HepG2 (cell line): ENCODE measurements at regions not wholly inside any gene's neighbourhood (a gene's known extent, or its start where the extent isn't known, plus 50 kb on each side); places are given as distances from the start of the nearest gene placed in this dataset.

Experiments used
- ATAC-seq: fragments of 200-7000 bp; cut with Tn5 transposase; 3 replicates; pipeline ENCODE4 v1.9.1; 2020; ENCODE audit warnings: mild to moderate bottlenecking, moderate library complexity
- BruUV-seq: library from RNA; stranded (reverse); fragments of 400-500 nt; replicated peaks from 2 replicates; lab custom pipeline; 2021; lab: Mats Ljungman, UMichigan
- CTCF ChIA-PET: fragments of 300-600 bp; formaldehyde crosslinking; extraction: SDS; loops from one replicate; lab custom pipeline; 2021; ENCODE audit warnings: low total read pairs, inconsistent platforms, low intra/inter-chr PET ratio; lab: Yijun Ruan, JAX
- POLR2A ChIA-PET: fragments of 350-600 bp; sonication (Branson Sonifier 250); formaldehyde crosslinking; loops from one replicate; lab custom pipeline; 2020; ENCODE audit warnings: antibody characterized with exemption, inconsistent platforms; lab: Yijun Ruan, JAX
- DNase-seq: peaks from one replicate; pipeline ENCODE4 v3.0.0-alpha.2; 2015; ENCODE audit warnings: low spot score
- FAIRE-seq: peaks from 3 replicates; lab custom pipeline; 2011; peaks lifted over from hg19 to GRCh38; lab: Jason Lieb, UNC
- H2AFZ ChIP-seq: one replicate; pipeline ENCODE4 v1.6.1; 2011; ENCODE audit warnings: low read length, inconsistent platforms
- H3K27ac ChIP-seq: fragments of 300-600 bp; 3 replicates; pipeline ENCODE4 v1.8.0; 2011; ENCODE audit warnings: mixed run types, mild to moderate bottlenecking, mixed read lengths, low read length, inconsistent platforms; ENCODE audit not compliant: insufficient read depth; ENCODE audit errors: extremely low read length
- H3K27me3 ChIP-seq, 2 experiments: fragments of 200-600 bp in 1 of 2; 2 replicates in 1 of 2; 3 replicates in 1 of 2; pipeline versions ENCODE4 v1.6.0 to v1.8.0; 2011; ENCODE audit warnings: low read length in 2 of 2, mild to moderate bottlenecking in 2 of 2, moderate library complexity in 2 of 2, inconsistent platforms in 1 of 2; ENCODE audit not compliant: insufficient read depth in 2 of 2, control insufficient read depth in 1 of 2
- H3K36me3 ChIP-seq, 2 experiments: fragments of 200-600 bp in 1 of 2; replicated peaks in 1 of 2; 2 replicates in 1 of 2; 3 replicates in 1 of 2; pipeline versions ENCODE4 v1.5.1 to v1.8.0; 2011; ENCODE audit warnings: low read length in 2 of 2, inconsistent platforms in 1 of 2; ENCODE audit not compliant: insufficient read depth in 2 of 2, control insufficient read depth in 1 of 2
- H3K4me1 ChIP-seq: 2 replicates; pipeline ENCODE4 v1.5.1; 2012; ENCODE audit warnings: low read length, inconsistent platforms; ENCODE audit not compliant: insufficient read depth
- H3K4me2 ChIP-seq: 2 replicates; pipeline ENCODE4 v1.6.0; 2011; ENCODE audit warnings: low read depth, low read length, inconsistent platforms
- H3K4me3 ChIP-seq, 3 experiments: fragments of 200-600 bp in 1 of 3; sonication (generic), shearing (Covaris generic) in 1 of 3; replicated peaks in 1 of 3; 2 replicates each; pipeline ENCODE4 v1.5.1; 2011 to 2016; ENCODE audit warnings: low read length in 3 of 3, inconsistent platforms in 2 of 3, low read depth in 2 of 3, mild to moderate bottlenecking in 2 of 3, control low read depth in 1 of 3, mixed read lengths in 1 of 3; ENCODE audit not compliant: insufficient read depth in 1 of 3
- H3K79me2 ChIP-seq: one replicate; pipeline ENCODE4 v1.6.1; 2011; ENCODE audit warnings: low read length, inconsistent platforms; ENCODE audit not compliant: insufficient read depth
- H3K9ac ChIP-seq: 2 replicates; pipeline ENCODE4 v1.6.0; 2011; ENCODE audit warnings: mild to moderate bottlenecking, low read depth, low read length, inconsistent platforms; ENCODE audit not compliant: insufficient read depth
- H3K9me3 ChIP-seq: 2 replicates; pipeline ENCODE4 v1.5.1; 2012; ENCODE audit warnings: mild to moderate bottlenecking, low read length
- H4K20me1 ChIP-seq: 2 replicates; pipeline ENCODE4 v1.6.0; 2011; ENCODE audit warnings: inconsistent platforms, mild to moderate bottlenecking, low read length, moderate library complexity; ENCODE audit not compliant: insufficient read depth
- GPN1 ChIP-seq: sonication (generic); formaldehyde crosslinking; IDR thresholded peaks from 2 replicates; pipeline ENCODE4 v1.5.1; 2020; ENCODE audit warnings: missing genetic modification reagents, borderline replicate concordance
- IRX3 ChIP-seq: sonication (generic); formaldehyde crosslinking; IDR thresholded peaks from 2 replicates; pipeline ENCODE4 v1.8.1; 2023; ENCODE audit warnings: mild to moderate bottlenecking, low read depth, missing genetic modification reagents, borderline replicate concordance
- MTA3 ChIP-seq: sonication (generic); formaldehyde crosslinking; IDR thresholded peaks from 2 replicates; pipeline ENCODE4 v1.4.0; 2020; ENCODE audit warnings: missing genetic modification reagents
- MTF2 ChIP-seq: sonication (generic); formaldehyde crosslinking; IDR thresholded peaks from 2 replicates; pipeline ENCODE4 v1.5.0; 2020; ENCODE audit warnings: missing genetic modification reagents, borderline replicate concordance
- MXD3 ChIP-seq: IDR thresholded peaks from 2 replicates; pipeline ENCODE4 v1.6.1; 2016; ENCODE audit warnings: mild to moderate bottlenecking, missing biosample characterization, missing genetic modification reagents
- PAXIP1 ChIP-seq: sonication (generic); formaldehyde crosslinking; conservative IDR thresholded peaks from 2 replicates; pipeline ENCODE4 v1.4.0; 2020; ENCODE audit warnings: mild to moderate bottlenecking, missing genetic modification reagents, moderate library complexity
- SP5 ChIP-seq: IDR thresholded peaks from 2 replicates; pipeline ENCODE4 v1.6.1; 2016; ENCODE audit warnings: low read depth, borderline replicate concordance
- UBTF ChIP-seq: sonication (generic); formaldehyde crosslinking; IDR thresholded peaks from 2 replicates; pipeline ENCODE4 v1.4.0; 2020; ENCODE audit warnings: mild to moderate bottlenecking, missing genetic modification reagents
- ZMYM2 ChIP-seq: sonication (generic); formaldehyde crosslinking; IDR thresholded peaks from 2 replicates; pipeline ENCODE4 v1.8.0; 2022; ENCODE audit warnings: mild to moderate bottlenecking, missing genetic modification reagents
- ZNF264 ChIP-seq: sonication (generic); formaldehyde crosslinking; IDR thresholded peaks from 2 replicates; pipeline ENCODE4 v1.4.0; 2020; ENCODE audit warnings: missing genetic modification reagents
- ZNF333 ChIP-seq: sonication (generic); formaldehyde crosslinking; IDR thresholded peaks from 2 replicates; pipeline ENCODE4 v1.4.0; 2020; ENCODE audit warnings: mild to moderate bottlenecking, missing genetic modification reagents, borderline replicate concordance
- ZNF597 ChIP-seq: sonication (generic); formaldehyde crosslinking; IDR thresholded peaks from 2 replicates; pipeline ENCODE4 v1.5.0; 2020; ENCODE audit warnings: missing genetic modification reagents
- WGBS: methylation state at CpG from one replicate; pipeline ENCODE4 v1.1.6; 2017; ENCODE audit warnings: low lambda C conversion rate; 5-methylcytosine and 5-hydroxymethylcytosine counted together
- in situ Hi-C: cut with HindIII; loops from 2 replicates; pipeline ENCODE4 v1.10.0; 2017; ENCODE audit warnings: low pct_unique_long_range_greater_than_20kb; ENCODE audit not compliant: extremely low pct_ligation_motif_present
- intact Hi-C: fragments of 100-400 bp; cut with micrococcal nuclease; formaldehyde crosslinking; loops from one replicate; pipeline ENCODE4 v1.10.0; 2022; ENCODE audit not compliant: unreplicated experiment
- TF ChIP-seq, protein P1 (sequence below): sonication (generic); formaldehyde crosslinking; IDR thresholded peaks from 2 replicates; pipeline ENCODE4 v1.4.0; 2020; ENCODE audit warnings: missing genetic modification reagents, low read depth, mild to moderate bottlenecking, borderline replicate concordance
- TF ChIP-seq, protein P2 (sequence below): sonication (generic); formaldehyde crosslinking; IDR thresholded peaks from 2 replicates; pipeline ENCODE4 v1.5.1; 2020; ENCODE audit warnings: mild to moderate bottlenecking, missing genetic modification reagents, moderate library complexity

- ATAC-seq, result no peak
Observed at GRCh38 chr1:232317350-232317749, 312.6 kb downstream of the SIPA1L2 start.

More at GRCh38 chr1:232317350-232317749, 312.6 kb downstream of the SIPA1L2 start:
- no peak for DNase-seq
- in situ Hi-C loops (no loop called here), intact Hi-C loops (no loop called here)
- POLR2A ChIA-PET, result no interaction called here
- no peak for TF ChIP-seq ZMYM2
- no peak for TF ChIP-seq ZNF264
- no peak for TF ChIP-seq IRX3 (CRISPR knock-in tag)
- TF ChIP-seq, protein P1, sequence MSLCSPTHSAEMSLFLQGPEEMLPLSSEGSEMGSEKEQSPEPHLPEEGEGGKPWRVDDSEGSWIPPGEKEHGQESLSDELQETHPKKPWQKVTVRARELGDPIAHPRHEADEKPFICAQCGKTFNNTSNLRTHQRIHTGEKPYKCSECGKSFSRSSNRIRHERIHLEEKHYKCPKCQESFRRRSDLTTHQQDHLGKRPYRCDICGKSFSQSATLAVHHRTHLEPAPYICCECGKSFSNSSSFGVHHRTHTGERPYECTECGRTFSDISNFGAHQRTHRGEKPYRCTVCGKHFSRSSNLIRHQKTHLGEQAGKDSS (CRISPR knock-in tag), result no peak
- TF ChIP-seq, protein P2, sequence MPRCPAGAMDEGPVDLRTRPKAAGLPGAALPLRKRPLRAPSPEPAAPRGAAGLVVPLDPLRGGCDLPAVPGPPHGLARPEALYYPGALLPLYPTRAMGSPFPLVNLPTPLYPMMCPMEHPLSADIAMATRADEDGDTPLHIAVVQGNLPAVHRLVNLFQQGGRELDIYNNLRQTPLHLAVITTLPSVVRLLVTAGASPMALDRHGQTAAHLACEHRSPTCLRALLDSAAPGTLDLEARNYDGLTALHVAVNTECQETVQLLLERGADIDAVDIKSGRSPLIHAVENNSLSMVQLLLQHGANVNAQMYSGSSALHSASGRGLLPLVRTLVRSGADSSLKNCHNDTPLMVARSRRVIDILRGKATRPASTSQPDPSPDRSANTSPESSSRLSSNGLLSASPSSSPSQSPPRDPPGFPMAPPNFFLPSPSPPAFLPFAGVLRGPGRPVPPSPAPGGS, result no peak
- TF ChIP-seq ZNF597 (CRISPR knock-in tag), result no peak
- no peak for TF ChIP-seq MTA3 (CRISPR knock-in tag)
- TF ChIP-seq MTF2 (CRISPR knock-in tag), result no peak
- TF ChIP-seq PAXIP1, result no peak
- TF ChIP-seq ZNF333 (CRISPR knock-in tag), result no peak
- TF ChIP-seq GPN1, result no peak
- TF ChIP-seq SP5 (CRISPR knock-in tag), result no peak
- no peak for TF ChIP-seq UBTF (CRISPR knock-in tag)
- TF ChIP-seq MXD3 (CRISPR knock-in tag), result no peak
- H3K79me2 ChIP-seq, result no peaks in the 10 kb centered on the region
- no peak overlapping the region for H3K4me3 ChIP-seq
- peaks cover 9% of the 10 kb centered on the region; the same call in 1 of the 2 replicates for H3K9me3 ChIP-seq
- H4K20me1 ChIP-seq, result no peaks in the 10 kb centered on the region
- WGBS, result 5% methylated on average over 1 of the region's 1 CpG
- H3K36me3 ChIP-seq, result no peaks in the 10 kb centered on the region
- CTCF ChIA-PET, result no interaction called here
- no peaks in the 10 kb centered on the region for H3K27me3 ChIP-seq
- no peak overlapping the region for H3K4me2 ChIP-seq
- no TSS peak for BruUV-seq
- H3K9ac ChIP-seq, result no peak overlapping the region
- no peak overlapping the region for H2AFZ ChIP-seq
- H3K27ac ChIP-seq, result no peak overlapping the region
- H3K4me1 ChIP-seq, result no peaks in the 10 kb centered on the region
- no peak for FAIRE-seq
